BLaER1 (cell line): ENCODE measurements at regions not wholly inside any gene's neighbourhood (a gene's known extent, or its start where the extent isn't known, plus 50 kb on each side); places are given as distances from the start of the nearest gene placed in this dataset.

Experiments used
- H3K27ac ChIP-seq: shearing (Covaris generic); formaldehyde crosslinking; 2 replicates; pipeline ENCODE4 v1.8.1; 2022
- H3K27me3 ChIP-seq: shearing (Covaris generic); formaldehyde crosslinking; 2 replicates; pipeline ENCODE4 v1.8.1; 2022
- H3K36me3 ChIP-seq: shearing (Covaris generic); formaldehyde crosslinking; 2 replicates; pipeline ENCODE4 v1.8.1; 2022
- H3K4me1 ChIP-seq: shearing (Covaris generic); formaldehyde crosslinking; 2 replicates; pipeline ENCODE4 v1.8.1; 2022
- H3K4me2 ChIP-seq: shearing (Covaris generic); formaldehyde crosslinking; 2 replicates; pipeline ENCODE4 v1.8.1; 2022
- H3K4me3 ChIP-seq: shearing (Covaris generic); formaldehyde crosslinking; 2 replicates; pipeline ENCODE4 v1.8.1; 2022
- H3K9ac ChIP-seq: shearing (Covaris generic); formaldehyde crosslinking; 2 replicates; pipeline ENCODE4 v1.8.1; 2022
- H3K9me3 ChIP-seq: shearing (Covaris generic); formaldehyde crosslinking; 2 replicates; pipeline ENCODE4 v1.8.1; 2022
- H4K20me1 ChIP-seq: shearing (Covaris generic); formaldehyde crosslinking; 2 replicates; pipeline ENCODE4 v1.8.1; 2022
- Cebpa-rat ChIP-seq: shearing (Covaris generic); IDR thresholded peaks from 2 replicates; pipeline ENCODE4 v1.8.1; 2022

- H3K27ac ChIP-seq: no peak overlapping the region
- no peaks in the 10 kb centered on the region for H3K36me3 ChIP-seq
- H4K20me1 ChIP-seq: no peaks in the 10 kb centered on the region
- H3K27me3 ChIP-seq: no peaks in the 10 kb centered on the region
- H3K4me1 ChIP-seq: peaks cover 59% of the 10 kb centered on the region
- no peak overlapping the region for H3K9ac ChIP-seq
- H3K4me2 ChIP-seq: no peak overlapping the region
- H3K9me3 ChIP-seq: no peaks in the 10 kb centered on the region
- no peak for TF ChIP-seq Cebpa-rat
- H3K4me3 ChIP-seq: no peak overlapping the region
These were observed 79.1 kb upstream of the IER5L start for GRCh38 chr9:129256959-129257713.

GRCh38 chr9:129254566-129255287 lies 76.7 kb upstream of the IER5L start:
- Histone ChIP-seq H3K27ac (no peak overlapping the region), H3K4me3 (no peak overlapping the region), H3K36me3 (no peaks in the 10 kb centered on the region), H3K27me3 (no peaks in the 10 kb centered on the region), H3K9ac (no peak overlapping the region), H4K20me1 (no peaks in the 10 kb centered on the region), H3K4me2 (peak overlapping the region; percentile 81), H3K4me1 (peaks cover 56% of the 10 kb centered on the region), H3K9me3 (no peaks in the 10 kb centered on the region)
- no peak for TF ChIP-seq Cebpa-rat

- no peak overlapping the region for H3K27ac ChIP-seq
- H3K4me1 ChIP-seq: peaks cover 48% of the 10 kb centered on the region
- no peaks in the 10 kb centered on the region for H3K27me3 ChIP-seq
- no peaks in the 10 kb centered on the region for H3K9me3 ChIP-seq
- H4K20me1 ChIP-seq: no peaks in the 10 kb centered on the region
- no peak for TF ChIP-seq Cebpa-rat
- H3K36me3 ChIP-seq: no peaks in the 10 kb centered on the region
- peak overlapping the region; percentile 81 for H3K4me2 ChIP-seq
- no peak overlapping the region for H3K4me3 ChIP-seq
- H3K9ac ChIP-seq: no peak overlapping the region
These were observed 75.8 kb upstream of the IER5L start for GRCh38 chr9:129253803-129254381.

- Histone ChIP-seq H3K4me3 (no peak overlapping the region), H3K9ac (peak overlapping the region; percentile 25; the same call in 1 of the 2 replicates), H4K20me1 (no peaks in the 10 kb centered on the region), H3K4me1 (peaks cover 43% of the 10 kb centered on the region), H3K36me3 (no peaks in the 10 kb centered on the region), H3K27ac (no peak overlapping the region), H3K9me3 (no peaks in the 10 kb centered on the region), H3K27me3 (no peaks in the 10 kb centered on the region), H3K4me2 (peak overlapping the region; percentile 81)
- TF ChIP-seq Cebpa-rat: no peak
These were observed 75.1 kb upstream of the IER5L start for GRCh38 chr9:129252937-129253802.

- Histone ChIP-seq H4K20me1 (no peaks in the 10 kb centered on the region), H3K36me3 (no peaks in the 10 kb centered on the region), H3K4me2 (no peak overlapping the region), H3K27me3 (no peaks in the 10 kb centered on the region), H3K27ac (no peak overlapping the region), H3K4me3 (no peak overlapping the region), H3K9me3 (no peaks in the 10 kb centered on the region), H3K4me1 (peaks cover 58% of the 10 kb centered on the region), H3K9ac (no peak overlapping the region)
- TF ChIP-seq Cebpa-rat: no peak
These were observed 72.7 kb upstream of the IER5L start for GRCh38 chr9:129250786-129251185.

GRCh38 chr9:129247285-129248153 lies 69.5 kb upstream of the IER5L start:
- Histone ChIP-seq H3K4me3 (no peak overlapping the region), H4K20me1 (no peaks in the 10 kb centered on the region), H3K4me2 (peak overlapping the region; percentile 61), H3K9ac (no peak overlapping the region), H3K36me3 (no peaks in the 10 kb centered on the region), H3K27ac (0 out of 2 replicates have a peak overlapping the region, but pooled peaks have one; percentile 5), H3K4me1 (peaks cover 36% of the 10 kb centered on the region), H3K27me3 (no peaks in the 10 kb centered on the region), H3K9me3 (no peaks in the 10 kb centered on the region)
- no peak for TF ChIP-seq Cebpa-rat

- H3K36me3 ChIP-seq: no peaks in the 10 kb centered on the region
These were observed 67.2 kb upstream of the IER5L start for GRCh38 chr9:129245276-129245675.

GRCh38 chr9:129242971-129243561 lies 65.0 kb upstream of the IER5L start:
- H3K9ac ChIP-seq: no peak overlapping the region
- H3K4me2 ChIP-seq: no peak overlapping the region
- no peak overlapping the region for H3K27ac ChIP-seq
- no peak for TF ChIP-seq Cebpa-rat
- H4K20me1 ChIP-seq: no peaks in the 10 kb centered on the region
- no peaks in the 10 kb centered on the region; the same call in 1 of the 2 replicates for H3K27me3 ChIP-seq
- no peaks in the 10 kb centered on the region for H3K36me3 ChIP-seq
- H3K4me1 ChIP-seq: peaks cover 24% of the 10 kb centered on the region
- no peak overlapping the region for H3K4me3 ChIP-seq
- H3K9me3 ChIP-seq: no peaks in the 10 kb centered on the region

More at GRCh38 chr9:129245276-129245675, 67.2 kb upstream of the IER5L start:
- Histone ChIP-seq H3K4me3 (no peak overlapping the region), H3K27ac (no peak overlapping the region), H3K4me2 (no peak overlapping the region), H3K9me3 (no peaks in the 10 kb centered on the region), H4K20me1 (no peaks in the 10 kb centered on the region), H3K4me1 (peaks cover 25% of the 10 kb centered on the region), H3K9ac (no peak overlapping the region), H3K27me3 (no peaks in the 10 kb centered on the region; the same call in 1 of the 2 replicates)
- no peak for TF ChIP-seq Cebpa-rat
